ENCODE measurements at regions not wholly inside any gene's neighbourhood (a gene's known extent, or its start where the extent isn't known, plus 50 kb on each side); places are given as distances from the start of the nearest gene placed in this dataset.

DNA sequence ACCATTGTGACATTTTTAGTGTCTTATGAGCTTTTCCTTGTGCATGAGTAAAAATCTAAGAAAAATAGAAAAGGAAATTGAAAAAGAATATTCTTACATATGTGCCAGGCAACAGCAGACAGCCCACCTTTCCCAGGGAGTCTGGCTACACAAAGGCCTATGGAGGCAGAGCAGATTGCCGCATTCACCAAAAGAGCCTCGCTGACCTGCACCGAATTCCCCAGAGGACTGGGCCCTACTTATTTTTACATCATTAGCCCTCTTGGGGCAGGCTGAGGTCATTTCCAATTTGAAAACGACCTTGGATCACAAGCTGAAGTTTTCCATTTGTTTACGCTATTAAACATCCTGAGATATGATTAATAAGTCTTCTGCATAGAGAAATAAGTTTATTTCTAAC lies 66.2 kb upstream of the WDR41 start:
- no peak for TF ChIP-seq ZFP3 (CRISPR knock-in tag; IDR thresholded peaks at IDR 0.05)
- TF ChIP-seq GLIS3 (CRISPR knock-in tag; IDR thresholded peaks at IDR 0.05) = no peak
- TF ChIP-seq RARB (CRISPR knock-in tag; IDR thresholded peaks at IDR 0.05) = no peak
- no peak for TF ChIP-seq TCF4 (CRISPR knock-in tag; IDR thresholded peaks at IDR 0.05; ENCODE audit: borderline replicate concordance)
- no peak for TF ChIP-seq CSDC2 (CRISPR knock-in tag; IDR thresholded peaks at IDR 0.05)
- TF ChIP-seq TOX (CRISPR knock-in tag; IDR thresholded peaks at IDR 0.05; ENCODE audit: borderline replicate concordance) = no peak
- TF ChIP-seq ZNF70 (CRISPR knock-in tag; IDR thresholded peaks at IDR 0.05) = no peak
- TF ChIP-seq, protein P1, sequence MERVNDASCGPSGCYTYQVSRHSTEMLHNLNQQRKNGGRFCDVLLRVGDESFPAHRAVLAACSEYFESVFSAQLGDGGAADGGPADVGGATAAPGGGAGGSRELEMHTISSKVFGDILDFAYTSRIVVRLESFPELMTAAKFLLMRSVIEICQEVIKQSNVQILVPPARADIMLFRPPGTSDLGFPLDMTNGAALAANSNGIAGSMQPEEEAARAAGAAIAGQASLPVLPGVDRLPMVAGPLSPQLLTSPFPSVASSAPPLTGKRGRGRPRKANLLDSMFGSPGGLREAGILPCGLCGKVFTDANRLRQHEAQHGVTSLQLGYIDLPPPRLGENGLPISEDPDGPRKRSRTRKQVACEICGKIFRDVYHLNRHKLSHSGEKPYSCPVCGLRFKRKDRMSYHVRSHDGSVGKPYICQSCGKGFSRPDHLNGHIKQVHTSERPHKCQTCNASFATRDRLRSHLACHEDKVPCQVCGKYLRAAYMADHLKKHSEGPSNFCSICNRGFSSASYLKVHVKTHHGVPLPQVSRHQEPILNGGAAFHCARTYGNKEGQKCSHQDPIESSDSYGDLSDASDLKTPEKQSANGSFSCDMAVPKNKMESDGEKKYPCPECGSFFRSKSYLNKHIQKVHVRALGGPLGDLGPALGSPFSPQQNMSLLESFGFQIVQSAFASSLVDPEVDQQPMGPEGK (CRISPR knock-in tag; IDR thresholded peaks at IDR 0.05; ENCODE audit: borderline replicate concordance) = no peak
- TF ChIP-seq, protein P2, sequence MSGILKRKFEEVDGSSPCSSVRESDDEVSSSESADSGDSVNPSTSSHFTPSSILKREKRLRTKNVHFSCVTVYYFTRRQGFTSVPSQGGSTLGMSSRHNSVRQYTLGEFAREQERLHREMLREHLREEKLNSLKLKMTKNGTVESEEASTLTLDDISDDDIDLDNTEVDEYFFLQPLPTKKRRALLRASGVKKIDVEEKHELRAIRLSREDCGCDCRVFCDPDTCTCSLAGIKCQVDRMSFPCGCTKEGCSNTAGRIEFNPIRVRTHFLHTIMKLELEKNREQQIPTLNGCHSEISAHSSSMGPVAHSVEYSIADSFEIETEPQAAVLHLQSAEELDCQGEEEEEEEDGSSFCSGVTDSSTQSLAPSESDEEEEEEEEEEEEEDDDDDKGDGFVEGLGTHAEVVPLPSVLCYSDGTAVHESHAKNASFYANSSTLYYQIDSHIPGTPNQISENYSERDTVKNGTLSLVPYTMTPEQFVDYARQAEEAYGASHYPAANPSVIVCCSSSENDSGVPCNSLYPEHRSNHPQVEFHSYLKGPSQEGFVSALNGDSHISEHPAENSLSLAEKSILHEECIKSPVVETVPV (CRISPR knock-in tag; IDR thresholded peaks at IDR 0.05) = no peak
- TF ChIP-seq, protein P3, sequence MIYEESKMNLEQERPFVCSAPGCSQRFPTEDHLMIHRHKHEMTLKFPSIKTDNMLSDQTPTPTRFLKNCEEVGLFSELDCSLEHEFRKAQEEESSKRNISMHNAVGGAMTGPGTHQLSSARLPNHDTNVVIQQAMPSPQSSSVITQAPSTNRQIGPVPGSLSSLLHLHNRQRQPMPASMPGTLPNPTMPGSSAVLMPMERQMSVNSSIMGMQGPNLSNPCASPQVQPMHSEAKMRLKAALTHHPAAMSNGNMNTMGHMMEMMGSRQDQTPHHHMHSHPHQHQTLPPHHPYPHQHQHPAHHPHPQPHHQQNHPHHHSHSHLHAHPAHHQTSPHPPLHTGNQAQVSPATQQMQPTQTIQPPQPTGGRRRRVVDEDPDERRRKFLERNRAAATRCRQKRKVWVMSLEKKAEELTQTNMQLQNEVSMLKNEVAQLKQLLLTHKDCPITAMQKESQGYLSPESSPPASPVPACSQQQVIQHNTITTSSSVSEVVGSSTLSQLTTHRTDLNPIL (CRISPR knock-in tag; IDR thresholded peaks at IDR 0.05; ENCODE audit: low read depth) = no peak
- no peak for TF ChIP-seq ESRRG (CRISPR knock-in tag; IDR thresholded peaks at IDR 0.05)
- TF ChIP-seq BACH2 (CRISPR knock-in tag; IDR thresholded peaks at IDR 0.05; ENCODE audit: borderline replicate concordance) = no peak
- TF ChIP-seq SNAI2 (CRISPR knock-in tag; IDR thresholded peaks at IDR 0.05) = no peak
- TF ChIP-seq OSR1 (CRISPR knock-in tag; IDR thresholded peaks at IDR 0.05) = no peak

All from SK-N-SH treated with all-trans-retinoic acid at 6 μM for 48 hours (cell line).